Osteoblast (primary cell): ENCODE measurements at regions not wholly inside any gene's neighbourhood (a gene's known extent, or its start where the extent isn't known, plus 50 kb on each side); places are given as distances from the start of the nearest gene placed in this dataset.

Experiments used
- DNase-seq: peaks from one replicate; pipeline ENCODE4 v3.0.0; 2011; ENCODE audit warnings: low spot score, mixed read lengths; ENCODE audit not compliant: insufficient read length; ENCODE audit errors: missing footprints
- H2AFZ ChIP-seq: 2 replicates; pipeline ENCODE4 v1.6.0; 2011; ENCODE audit warnings: mild to moderate bottlenecking, low read length
- H3K27ac ChIP-seq: 2 replicates; pipeline ENCODE4 v1.5.1; 2011; ENCODE audit warnings: mild to moderate bottlenecking, low read depth, low read length, moderate library complexity
- H3K27me3 ChIP-seq: 2 replicates; pipeline ENCODE4 v1.6.0; 2012; ENCODE audit warnings: mild to moderate bottlenecking, control low read depth, inconsistent platforms, low read length, moderate library complexity; ENCODE audit not compliant: insufficient read depth
- H3K36me3 ChIP-seq: 2 replicates; pipeline ENCODE4 v1.5.1; 2011; ENCODE audit warnings: mild to moderate bottlenecking, low read length, control low read depth, moderate library complexity; ENCODE audit not compliant: insufficient read depth
- H3K4me1 ChIP-seq: 2 replicates; pipeline ENCODE4 v1.5.1; 2011; ENCODE audit warnings: mild to moderate bottlenecking, low read length, control low read depth, moderate library complexity; ENCODE audit not compliant: insufficient read depth
- H3K4me2 ChIP-seq: 2 replicates; pipeline ENCODE4 v1.6.0; 2011; ENCODE audit warnings: mild to moderate bottlenecking, low read length; ENCODE audit not compliant: insufficient read depth
- H3K4me3 ChIP-seq: fragments of 200-600 bp; sonication (generic); 3 replicates; pipeline ENCODE4 v1.5.1; 2012; ENCODE audit warnings: mild to moderate bottlenecking, low read length, inconsistent platforms; ENCODE audit not compliant: insufficient read depth
- H3K79me2 ChIP-seq: 2 replicates; pipeline ENCODE4 v1.6.0; 2012; ENCODE audit warnings: mild to moderate bottlenecking, low read length, control low read depth, inconsistent platforms; ENCODE audit not compliant: insufficient read depth
- H3K9me3 ChIP-seq: 2 replicates; pipeline ENCODE4 v1.5.1; 2011; ENCODE audit warnings: low read depth, low read length, control low read depth
- H4K20me1 ChIP-seq: 2 replicates; pipeline ENCODE4 v1.6.0; 2012; ENCODE audit warnings: mild to moderate bottlenecking, low read length, control low read depth; ENCODE audit not compliant: insufficient read depth
- TF ChIP-seq, protein P1 (sequence below): IDR thresholded peaks from 2 replicates; pipeline ENCODE4 v1.5.1; 2011; ENCODE audit warnings: mild to moderate bottlenecking, low read depth, low read length, moderate library complexity; ENCODE audit errors: extremely low read depth

DNA sequence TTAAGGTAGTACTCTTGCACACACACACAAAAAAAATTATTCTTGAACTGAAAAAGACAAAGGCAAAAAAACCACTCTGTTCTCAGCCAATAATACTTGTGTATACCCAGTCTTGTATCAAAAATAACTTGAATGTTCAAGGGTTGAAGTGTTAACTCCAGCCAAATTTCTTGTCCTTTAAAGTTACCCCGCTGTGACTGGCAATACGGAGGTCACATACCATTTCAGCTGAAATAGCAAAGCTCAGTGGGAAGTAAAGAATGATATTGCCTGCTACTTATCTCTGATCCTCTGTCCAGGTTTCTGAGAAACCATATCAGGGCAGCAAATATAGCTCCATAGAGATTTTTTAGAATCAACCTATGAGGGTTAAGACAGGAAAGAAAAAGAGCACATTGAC is 167.4 kb downstream of the C12orf50 start:
- H2AFZ ChIP-seq, result no peak overlapping the region
- no peak overlapping the region for H3K4me2 ChIP-seq
- no peaks in the 10 kb centered on the region for H4K20me1 ChIP-seq
- H3K27me3 ChIP-seq, result no peaks in the 10 kb centered on the region
- H3K4me3 ChIP-seq, result no peak overlapping the region
- H3K79me2 ChIP-seq, result no peaks in the 10 kb centered on the region
- TF ChIP-seq, protein P1, sequence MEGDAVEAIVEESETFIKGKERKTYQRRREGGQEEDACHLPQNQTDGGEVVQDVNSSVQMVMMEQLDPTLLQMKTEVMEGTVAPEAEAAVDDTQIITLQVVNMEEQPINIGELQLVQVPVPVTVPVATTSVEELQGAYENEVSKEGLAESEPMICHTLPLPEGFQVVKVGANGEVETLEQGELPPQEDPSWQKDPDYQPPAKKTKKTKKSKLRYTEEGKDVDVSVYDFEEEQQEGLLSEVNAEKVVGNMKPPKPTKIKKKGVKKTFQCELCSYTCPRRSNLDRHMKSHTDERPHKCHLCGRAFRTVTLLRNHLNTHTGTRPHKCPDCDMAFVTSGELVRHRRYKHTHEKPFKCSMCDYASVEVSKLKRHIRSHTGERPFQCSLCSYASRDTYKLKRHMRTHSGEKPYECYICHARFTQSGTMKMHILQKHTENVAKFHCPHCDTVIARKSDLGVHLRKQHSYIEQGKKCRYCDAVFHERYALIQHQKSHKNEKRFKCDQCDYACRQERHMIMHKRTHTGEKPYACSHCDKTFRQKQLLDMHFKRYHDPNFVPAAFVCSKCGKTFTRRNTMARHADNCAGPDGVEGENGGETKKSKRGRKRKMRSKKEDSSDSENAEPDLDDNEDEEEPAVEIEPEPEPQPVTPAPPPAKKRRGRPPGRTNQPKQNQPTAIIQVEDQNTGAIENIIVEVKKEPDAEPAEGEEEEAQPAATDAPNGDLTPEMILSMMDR, result no peak
- no peak overlapping the region for H3K27ac ChIP-seq
- H3K36me3 ChIP-seq, result no peaks in the 10 kb centered on the region
- no peak for DNase-seq
- no peaks in the 10 kb centered on the region for H3K4me1 ChIP-seq
- no peaks in the 10 kb centered on the region for H3K9me3 ChIP-seq

DNA sequence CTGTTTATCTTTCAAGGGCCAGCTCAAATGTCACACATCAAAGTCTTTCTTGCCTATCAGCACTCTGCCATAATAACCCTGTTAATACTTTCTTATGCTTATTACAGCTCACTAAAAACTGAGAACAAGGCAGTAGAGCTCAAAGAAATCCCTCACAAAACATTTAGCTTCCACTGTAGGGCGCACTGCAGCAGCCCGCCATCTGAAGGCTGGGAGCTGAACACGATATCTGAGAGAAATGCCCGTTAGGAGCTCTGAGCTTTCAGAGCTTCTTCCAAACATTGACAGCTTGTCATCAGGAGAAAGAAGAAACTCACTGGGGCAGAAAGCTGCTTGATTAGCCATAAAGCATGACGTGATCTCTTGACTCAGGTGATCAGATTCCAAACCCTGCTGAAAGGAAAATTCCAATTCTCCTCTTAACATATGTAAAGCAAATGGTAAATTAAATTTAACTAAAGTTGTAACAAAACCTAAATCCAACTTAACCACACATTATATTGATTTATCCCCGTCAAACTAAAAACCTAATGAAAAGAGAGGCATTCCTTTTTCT is 175.7 kb downstream of the C12orf50 start:
- Histone ChIP-seq H3K36me3 (no peaks in the 10 kb centered on the region), H3K4me3 (no peak overlapping the region), H4K20me1 (no peaks in the 10 kb centered on the region), H3K9me3 (no peaks in the 10 kb centered on the region), H3K27me3 (no peaks in the 10 kb centered on the region), H3K4me2 (no peak overlapping the region), H2AFZ (no peak overlapping the region), H3K27ac (no peak overlapping the region), H3K79me2 (no peaks in the 10 kb centered on the region), H3K4me1 (no peaks in the 10 kb centered on the region)
- TF ChIP-seq, protein P1, result no peak
- no peak for DNase-seq

DNA sequence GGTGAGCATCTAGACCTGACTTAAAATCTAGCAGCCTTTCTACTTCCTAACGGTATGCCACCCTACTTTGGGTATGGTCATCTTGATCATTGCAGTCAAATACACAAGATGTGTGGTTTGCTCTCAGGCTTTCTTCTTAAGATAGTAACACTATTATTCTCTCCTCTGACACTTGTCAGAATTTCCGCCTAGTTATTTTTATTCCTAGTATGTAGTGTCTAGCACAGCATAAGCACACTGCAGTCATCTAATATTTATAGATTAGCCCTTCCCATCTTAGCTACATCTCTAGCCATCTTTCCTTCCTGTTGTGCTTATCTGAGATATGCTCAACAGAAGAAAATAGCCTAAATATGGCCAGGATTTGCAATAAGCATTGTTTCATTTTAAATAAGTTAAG is 180.1 kb downstream of the C12orf50 start:
- Histone ChIP-seq H3K27ac (no peak overlapping the region), H3K36me3 (no peaks in the 10 kb centered on the region), H3K79me2 (no peaks in the 10 kb centered on the region), H4K20me1 (no peaks in the 10 kb centered on the region), H3K27me3 (no peaks in the 10 kb centered on the region), H3K9me3 (no peaks in the 10 kb centered on the region), H3K4me3 (no peak overlapping the region), H2AFZ (no peak overlapping the region), H3K4me2 (no peak overlapping the region), H3K4me1 (no peaks in the 10 kb centered on the region)
- DNase-seq, result no peak
- TF ChIP-seq, protein P1, result no peak

DNA sequence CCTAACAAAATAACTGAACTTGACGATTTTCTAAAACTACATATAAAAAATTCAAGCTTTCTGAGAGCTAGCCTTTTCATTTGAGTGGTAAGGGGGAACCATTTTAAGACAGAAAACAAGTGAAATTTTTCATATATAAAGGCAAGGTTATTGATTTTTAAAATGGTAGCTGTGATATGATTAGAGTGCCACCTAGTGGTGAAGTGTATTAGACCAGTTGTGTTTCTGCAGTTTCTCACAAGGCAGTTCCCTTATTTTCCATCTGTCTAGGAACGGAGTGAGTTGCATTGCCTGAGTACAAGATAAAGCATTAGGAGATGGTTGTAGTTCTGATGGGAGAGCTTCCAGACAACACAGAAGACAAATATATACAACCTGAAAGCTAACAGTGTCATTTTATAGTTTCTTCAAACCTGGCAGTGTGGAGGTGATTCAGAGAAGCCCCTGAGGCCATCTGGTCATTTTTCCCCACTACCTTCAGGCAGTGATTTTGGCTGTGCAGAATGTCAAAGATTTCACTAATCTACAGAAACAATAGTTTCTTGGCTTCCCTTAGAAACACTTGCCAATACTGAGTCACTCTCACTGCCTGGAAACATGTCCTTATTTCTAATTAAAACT is 180.8 kb downstream of the C12orf50 start:
- no peaks in the 10 kb centered on the region for H3K4me1 ChIP-seq
- H3K27ac ChIP-seq, result no peak overlapping the region
- H2AFZ ChIP-seq, result peak overlapping the region; percentile 26

More for the DNA sequence above, 180.8 kb downstream of the C12orf50 start:
- TF ChIP-seq, protein P1, result peak; percentile 77
- Histone ChIP-seq H3K4me3 (no peak overlapping the region), H3K27me3 (no peaks in the 10 kb centered on the region), H3K9me3 (no peaks in the 10 kb centered on the region), H4K20me1 (no peaks in the 10 kb centered on the region), H3K36me3 (no peaks in the 10 kb centered on the region), H3K79me2 (no peaks in the 10 kb centered on the region), H3K4me2 (no peak overlapping the region)
- DNase-seq, result peak; percentile 26
